Testis (tissue), 2 donors: ENCODE measurements at regions not wholly inside any gene's neighbourhood (a gene's known extent, or its start where the extent isn't known, plus 50 kb on each side); places are given as distances from the start of the nearest gene placed in this dataset.

Source experiments
- DNase-seq: peaks from one replicate; pipeline ENCODE4 v3.0.0-alpha.2; 2019
- H3K27ac ChIP-seq, 2 donors: fragments of 200-600 bp; sonication (generic); one replicate each; pipeline ENCODE4 v1.5.1; 2019
- H3K27me3 ChIP-seq: fragments of 200-600 bp; sonication (generic); one replicate; pipeline ENCODE4 v1.5.1; 2019
- H3K36me3 ChIP-seq: fragments of 200-600 bp; sonication (generic); one replicate; pipeline ENCODE4 v1.5.1; 2017; ENCODE audit warnings: low read depth; ENCODE audit errors: missing control alignments
- H3K4me1 ChIP-seq: fragments of 200-600 bp; sonication (generic); one replicate; pipeline ENCODE4 v1.5.1; 2019
- H3K4me3 ChIP-seq, 2 donors: fragments of 200-600 bp; sonication (generic); one replicate each; pipeline ENCODE4 v1.5.1; 2017 to 2019
- H3K9me3 ChIP-seq: fragments of 200-600 bp; sonication (generic); one replicate; pipeline ENCODE4 v1.5.1; 2017
- POLR2A ChIP-seq: fragments of 450-650 bp; IDR thresholded peaks from one replicate; pipeline ENCODE4 v1.6.1; 2017; ENCODE audit warnings: antibody characterized with exemption, mild to moderate bottlenecking, moderate library complexity
- WGBS, 2 donors: methylation state at CpG; one replicate each; pipeline ENCODE4 v1.1.5; 2018; 5-methylcytosine and 5-hydroxymethylcytosine counted together
- intact Hi-C: fragments of 100-400 bp; cut with DNase I; formaldehyde crosslinking; loops from one replicate; pipeline ENCODE4 v1.15.1; 2023; ENCODE audit warnings: low total_unique reads
- small RNA-seq, 2 donors: library from RNA; depleted of rRNA; stranded (forward); fragments of <200 nt; gene quantifications; one replicate each; pipeline ENCODE3, GENCODE V24; 2016
- TF ChIP-seq, protein P1 (sequence below), 3 experiments: fragments of 450-650 bp in 2 of 3; fragments of 200-600 bp in 1 of 3; sonication (generic) in 1 of 3; IDR thresholded peaks; one replicate each; pipeline ENCODE4 v1.5.1; 2016 to 2019; ENCODE audit warnings: antibody characterized with exemption in 3 of 3, mild to moderate bottlenecking in 2 of 3, moderate library complexity in 1 of 3

DNA sequence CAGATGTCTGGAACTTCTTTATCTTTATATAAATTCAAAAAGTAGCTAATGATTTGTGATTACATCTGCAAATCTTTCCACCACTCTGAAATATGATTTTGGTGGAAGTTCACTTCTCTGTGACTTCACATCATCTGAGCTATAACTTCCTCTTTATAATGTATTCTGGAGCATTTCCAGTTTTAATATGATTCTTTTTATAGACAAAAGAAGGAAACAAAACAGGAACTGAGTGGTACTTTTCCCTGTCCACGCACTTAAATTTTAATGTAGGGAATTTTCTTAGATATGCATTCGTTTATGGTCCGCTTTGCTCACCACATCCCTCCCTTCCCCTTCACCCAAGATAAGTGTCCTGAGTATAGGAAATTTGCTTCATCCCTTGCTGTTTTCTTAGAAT lies 333.5 kb downstream of the CHSY3 start:
- no peak for DNase-seq
- H3K4me1 ChIP-seq, result no peaks in the 10 kb centered on the region
- H3K36me3 ChIP-seq, result no peaks in the 10 kb centered on the region
- H3K4me3 ChIP-seq, result no peak overlapping the region
- H3K27ac ChIP-seq, result no peak overlapping the region
- no peaks in the 10 kb centered on the region for H3K9me3 ChIP-seq
- H3K27me3 ChIP-seq, result no peaks in the 10 kb centered on the region
- 44 to 61% methylated on average over 3 of the region's 3 CpGs for WGBS, 2 donors
- intact Hi-C loops, result no loop called here
- TF ChIP-seq, protein P1, sequence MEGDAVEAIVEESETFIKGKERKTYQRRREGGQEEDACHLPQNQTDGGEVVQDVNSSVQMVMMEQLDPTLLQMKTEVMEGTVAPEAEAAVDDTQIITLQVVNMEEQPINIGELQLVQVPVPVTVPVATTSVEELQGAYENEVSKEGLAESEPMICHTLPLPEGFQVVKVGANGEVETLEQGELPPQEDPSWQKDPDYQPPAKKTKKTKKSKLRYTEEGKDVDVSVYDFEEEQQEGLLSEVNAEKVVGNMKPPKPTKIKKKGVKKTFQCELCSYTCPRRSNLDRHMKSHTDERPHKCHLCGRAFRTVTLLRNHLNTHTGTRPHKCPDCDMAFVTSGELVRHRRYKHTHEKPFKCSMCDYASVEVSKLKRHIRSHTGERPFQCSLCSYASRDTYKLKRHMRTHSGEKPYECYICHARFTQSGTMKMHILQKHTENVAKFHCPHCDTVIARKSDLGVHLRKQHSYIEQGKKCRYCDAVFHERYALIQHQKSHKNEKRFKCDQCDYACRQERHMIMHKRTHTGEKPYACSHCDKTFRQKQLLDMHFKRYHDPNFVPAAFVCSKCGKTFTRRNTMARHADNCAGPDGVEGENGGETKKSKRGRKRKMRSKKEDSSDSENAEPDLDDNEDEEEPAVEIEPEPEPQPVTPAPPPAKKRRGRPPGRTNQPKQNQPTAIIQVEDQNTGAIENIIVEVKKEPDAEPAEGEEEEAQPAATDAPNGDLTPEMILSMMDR (IDR thresholded peaks at IDR 0.05), result no peak
- no peak for TF ChIP-seq POLR2A

Small RNAs in the stretch of these regions (small RNA-seq; reads per million reads assigned to genes)
- 0 reads per million in 2 donors for gene AC113367.2
- 0 reads per million in 2 donors for gene RNU7-53P
